ENCODE measurements at regions not wholly inside any gene's neighbourhood (a gene's known extent, or its start where the extent isn't known, plus 50 kb on each side); places are given as distances from the start of the nearest gene placed in this dataset.
"Not testable (repeated sequence)": the region's sequence is repeated elsewhere in the genome, so short reads cannot be mapped to it uniquely, and the experiment has no call there.

GRCh38 chr18:43751203-43751602 lies 473.9 kb upstream of the SYT4 start:
- DNase-seq = no peak

GRCh38 chr18:43751835-43752234 lies 474.5 kb upstream of the SYT4 start:
- DNase-seq = no peak

- DNase-seq = no peak
These were observed 480.0 kb upstream of the SYT4 start for GRCh38 chr18:43757273-43757672.

- no peak for DNase-seq
These were observed 481.4 kb upstream of the SYT4 start for GRCh38 chr18:43758734-43759133.

- no peak for DNase-seq
These were observed 482.7 kb upstream of the SYT4 start for GRCh38 chr18:43760010-43760409.

DNA sequence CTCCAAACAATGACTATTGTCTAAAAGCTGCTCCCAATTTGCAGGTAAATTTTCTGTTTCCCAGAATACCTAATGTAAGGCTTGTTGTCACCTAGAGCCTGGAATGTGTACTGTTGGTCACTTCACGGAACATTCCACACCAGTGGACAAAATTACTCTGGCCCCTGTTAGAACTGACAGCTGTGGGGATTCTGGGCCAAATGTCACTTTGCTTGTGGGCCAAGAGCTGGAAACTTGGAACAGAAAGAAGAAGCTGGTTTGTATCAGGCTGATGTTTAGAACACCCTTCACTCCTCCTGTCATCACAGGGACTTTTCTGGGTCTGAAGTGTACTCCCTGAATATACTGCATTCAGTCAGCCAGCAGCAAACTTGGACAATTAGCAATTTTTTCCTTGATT lies 495.6 kb upstream of the SYT4 start:
- no peak for DNase-seq

GRCh38 chr18:43774497-43774896 lies 497.2 kb upstream of the SYT4 start:
- DNase-seq = no peak

GRCh38 chr18:43775591-43775990 lies 498.3 kb upstream of the SYT4 start:
- DNase-seq = no peak

DNA sequence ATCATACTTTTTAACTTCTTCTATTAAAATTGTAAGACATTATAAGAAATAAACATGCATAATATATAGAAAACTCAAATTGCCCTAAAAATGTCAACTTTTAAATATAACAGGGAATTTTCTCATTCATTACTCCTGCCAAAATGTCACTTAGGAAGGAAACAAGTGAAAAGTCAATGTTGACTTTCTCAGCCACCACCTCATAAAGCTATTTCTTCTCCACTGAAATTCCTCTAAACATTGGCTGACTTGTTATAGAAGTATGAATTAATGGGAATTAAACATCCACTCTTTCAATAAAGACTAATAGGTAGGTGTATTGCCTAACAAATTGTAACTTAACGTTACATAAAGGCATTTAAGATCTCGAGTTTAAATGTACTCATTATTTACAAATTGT lies 499.7 kb upstream of the SYT4 start:
- no peak for DNase-seq

- no peak for DNase-seq
These were observed 500.5 kb upstream of the SYT4 start for GRCh38 chr18:43777636-43778304.

DNA sequence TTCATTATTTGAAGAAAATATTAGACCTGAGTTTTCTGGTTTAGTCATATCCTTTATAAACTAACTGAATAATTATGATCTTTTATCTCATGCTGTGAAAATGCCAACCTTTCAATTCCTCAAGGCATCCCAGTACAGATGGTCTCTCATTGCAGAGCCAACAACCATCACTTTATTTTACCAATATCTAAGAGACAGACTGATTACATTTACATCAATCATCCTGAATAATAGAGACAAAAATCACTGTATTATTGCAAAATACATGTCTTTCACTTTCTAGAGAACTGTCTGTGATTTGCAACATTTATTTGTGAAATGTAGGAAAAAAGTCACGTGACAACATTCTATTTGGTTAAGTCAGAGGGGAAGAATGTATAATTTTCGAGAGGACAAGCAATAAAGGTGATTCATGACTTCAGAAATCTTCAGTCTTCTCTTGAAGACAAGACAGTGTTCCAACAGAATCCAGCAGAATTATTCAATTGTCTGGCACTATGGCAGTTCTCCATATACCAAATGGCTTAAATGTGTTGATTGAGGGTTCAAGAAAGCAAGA lies 503.6 kb upstream of the SYT4 start:
- no peak for DNase-seq

- no peak for DNase-seq
These were observed 507.9 kb upstream of the SYT4 start for GRCh38 chr18:43785158-43785557.

- no peak for DNase-seq
These were observed 509.6 kb upstream of the SYT4 start for GRCh38 chr18:43786893-43787292.

- DNase-seq = not testable (repeated sequence)
These were observed 510.4 kb upstream of the SYT4 start for GRCh38 chr18:43787721-43788120.

- DNase-seq = no peak
These were observed 512.1 kb upstream of the SYT4 start for GRCh38 chr18:43789234-43790000.

- no peak for DNase-seq
These were observed 516.6 kb upstream of the SYT4 start for GRCh38 chr18:43793910-43794309.

- DNase-seq = no peak
These were observed 517.1 kb upstream of the SYT4 start for GRCh38 chr18:43794363-43794762.

GRCh38 chr18:43797347-43797746 lies 520.1 kb upstream of the SYT4 start:
- DNase-seq = no peak

- no peak for DNase-seq
These were observed 523.3 kb upstream of the SYT4 start for GRCh38 chr18:43800584-43800983.

DNA sequence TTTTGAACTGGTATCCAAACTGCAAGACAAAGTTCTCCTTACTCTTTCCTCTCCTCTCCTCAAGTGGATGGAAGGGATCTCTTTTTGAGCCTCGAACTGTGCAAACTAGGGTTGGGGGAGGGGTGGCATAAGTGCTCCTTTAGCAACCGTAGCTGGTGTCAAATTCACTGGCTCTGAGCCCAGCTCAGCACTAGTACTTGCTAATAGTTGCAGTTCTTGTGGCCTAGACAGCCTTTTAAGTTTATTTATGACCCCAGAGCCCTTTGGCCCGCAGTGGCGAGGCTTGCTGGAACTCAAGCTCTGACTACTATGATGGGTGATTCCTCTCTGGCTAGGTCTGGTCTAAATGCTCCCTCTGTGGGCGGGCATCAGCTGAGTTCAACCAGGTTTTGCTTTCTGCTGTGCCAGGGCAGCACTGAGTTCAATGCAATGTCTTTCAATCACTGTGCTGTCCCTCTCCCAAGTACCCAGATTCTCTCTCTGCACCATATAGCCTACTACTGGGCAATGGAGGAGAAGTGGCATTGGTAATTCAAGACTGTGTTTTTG lies 528.4 kb upstream of the SYT4 start:
- DNase-seq = no peak

- no peak for DNase-seq
These were observed 535.3 kb upstream of the SYT4 start for GRCh38 chr18:43812627-43813026.

- DNase-seq = no peak
These were observed 542.1 kb upstream of the SYT4 start for GRCh38 chr18:43819397-43819796.

DNA sequence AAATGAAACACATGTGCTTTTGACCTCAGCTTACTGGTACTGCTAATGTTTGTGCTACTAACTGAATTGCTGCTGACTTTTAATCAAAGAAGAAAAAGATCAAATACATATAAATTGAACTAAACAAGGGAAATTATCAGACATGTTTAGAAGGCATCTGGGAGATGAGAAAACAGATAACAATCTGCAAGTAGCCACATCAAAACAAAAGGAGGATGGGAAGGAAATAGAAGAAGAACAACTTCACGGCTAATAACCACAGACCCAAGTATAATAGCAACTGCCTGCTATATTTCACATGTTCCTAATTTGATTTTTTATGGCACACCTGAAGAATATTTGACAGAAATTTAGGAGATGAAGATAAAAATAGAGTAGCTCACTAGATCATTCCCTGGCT lies 542.6 kb upstream of the SYT4 start:
- no peak for DNase-seq

GRCh38 chr18:43825768-43826167 lies 548.5 kb upstream of the SYT4 start:
- DNase-seq = no peak
